ENCODE measurements at regions not wholly inside any gene's neighbourhood (a gene's known extent, or its start where the extent isn't known, plus 50 kb on each side); places are given as distances from the start of the nearest gene placed in this dataset.
A peak's percentile ranks its signal among the peaks of the same experiment; 100 is the strongest.
"Not testable (repeated sequence)": the region's sequence is repeated elsewhere in the genome, so short reads cannot be mapped to it uniquely, and the experiment has no call there.

GRCh38 chr20:26205350-26205749 is 508.7 kb upstream of the ZNF337 start:
- no peaks in the 10 kb centered on the region for H3K79me2 ChIP-seq (ENCODE audit: insufficient read depth, low read length)
- TF ChIP-seq CTCF (IDR thresholded peaks at IDR 0.05; ENCODE audit: insufficient read depth, low read depth, low read length) = no peak
- TF ChIP-seq EZH2 (IDR thresholded peaks at IDR 0.05; ENCODE audit: insufficient read depth, low read length) = no peak
- H3K4me3 ChIP-seq (ENCODE audit: insufficient read depth, low read depth, low read length) = no peak overlapping the region
- Mint-ChIP-seq H3K9me3 (ENCODE audit: unreplicated experiment) (peaks cover 11% of the 10 kb centered on the region), H3K27me3 (ENCODE audit: low read depth, unreplicated experiment) (peaks cover 13% of the 10 kb centered on the region), H3K27ac (ENCODE audit: unreplicated experiment) (no peak overlapping the region), H3K36me3 (ENCODE audit: low read depth, unreplicated experiment) (no peaks in the 10 kb centered on the region), H3K4me1 (ENCODE audit: low read depth, unreplicated experiment) (peaks cover 1% of the 10 kb centered on the region), H3K4me3 (ENCODE audit: unreplicated experiment) (no peak overlapping the region)
- no peak overlapping the region for H2AFZ ChIP-seq (ENCODE audit: low read depth, low read length)
- FAIRE-seq (no peak), DNase-seq (ENCODE audit: low read depth) (no peak)
- no peak overlapping the region for H3K4me2 ChIP-seq (ENCODE audit: low read length)
- H4K20me1 ChIP-seq (ENCODE audit: insufficient read depth, low read length) = no peaks in the 10 kb centered on the region
- H3K4me1 ChIP-seq (ENCODE audit: insufficient read depth, low read length) = no peaks in the 10 kb centered on the region
- no peaks in the 10 kb centered on the region for H3K36me3 ChIP-seq (ENCODE audit: insufficient read depth, low read length)
- no peak overlapping the region for H3K9ac ChIP-seq (ENCODE audit: low read length)
- H3K9me3 ChIP-seq (ENCODE audit: insufficient read depth, low read depth, low read length) = no peaks in the 10 kb centered on the region
- no peak overlapping the region for H3K27ac ChIP-seq (ENCODE audit: low read depth, low read length)
- peaks cover 16% of the 10 kb centered on the region for H3K27me3 ChIP-seq (ENCODE audit: insufficient read depth, low read length)

- not testable (repeated sequence) for H3K4me2 ChIP-seq (ENCODE audit: low read length); H3K27me3 Mint-ChIP-seq (ENCODE audit: low read depth, unreplicated experiment); H3K79me2 ChIP-seq (ENCODE audit: insufficient read depth, low read length); H3K4me1 Mint-ChIP-seq (ENCODE audit: low read depth, unreplicated experiment); H3K4me3 Mint-ChIP-seq (ENCODE audit: unreplicated experiment); H3K9me3 ChIP-seq (ENCODE audit: insufficient read depth, low read depth, low read length); H4K20me1 ChIP-seq (ENCODE audit: insufficient read depth, low read length); H3K9me3 Mint-ChIP-seq (ENCODE audit: unreplicated experiment); H3K36me3 ChIP-seq (ENCODE audit: insufficient read depth, low read length); H3K27ac ChIP-seq (ENCODE audit: low read depth, low read length); H3K9ac ChIP-seq (ENCODE audit: low read length); H3K36me3 Mint-ChIP-seq (ENCODE audit: low read depth, unreplicated experiment); H3K27me3 ChIP-seq (ENCODE audit: insufficient read depth, low read length); H3K4me3 ChIP-seq (ENCODE audit: insufficient read depth, low read depth, low read length); H3K4me1 ChIP-seq (ENCODE audit: insufficient read depth, low read length); DNase-seq (ENCODE audit: low read depth); H2AFZ ChIP-seq (ENCODE audit: low read depth, low read length); H3K27ac Mint-ChIP-seq (ENCODE audit: unreplicated experiment)
- FAIRE-seq = peak; percentile 49
Observed at GRCh38 chr20:26201026-26201425, 504.4 kb upstream of the ZNF337 start.

GRCh38 chr20:26187329-26187728 is 490.7 kb upstream of the ZNF337 start:
- not testable (repeated sequence) for H3K27me3 Mint-ChIP-seq (ENCODE audit: low read depth, unreplicated experiment); H3K4me3 Mint-ChIP-seq (ENCODE audit: unreplicated experiment)

GRCh38 chr20:26183720-26184119 is 487.1 kb upstream of the ZNF337 start:
- H3K27me3 Mint-ChIP-seq (ENCODE audit: low read depth, unreplicated experiment); H3K9ac ChIP-seq (ENCODE audit: low read length); H3K4me3 Mint-ChIP-seq (ENCODE audit: unreplicated experiment); H4K20me1 ChIP-seq (ENCODE audit: insufficient read depth, low read length); H3K4me2 ChIP-seq (ENCODE audit: low read length); H3K9me3 Mint-ChIP-seq (ENCODE audit: unreplicated experiment); H3K4me1 Mint-ChIP-seq (ENCODE audit: low read depth, unreplicated experiment); H3K79me2 ChIP-seq (ENCODE audit: insufficient read depth, low read length); H2AFZ ChIP-seq (ENCODE audit: low read depth, low read length); H3K27ac ChIP-seq (ENCODE audit: low read depth, low read length); DNase-seq (ENCODE audit: low read depth); H3K9me3 ChIP-seq (ENCODE audit: insufficient read depth, low read depth, low read length); H3K36me3 ChIP-seq (ENCODE audit: insufficient read depth, low read length); H3K36me3 Mint-ChIP-seq (ENCODE audit: low read depth, unreplicated experiment); FAIRE-seq; H3K27ac Mint-ChIP-seq (ENCODE audit: unreplicated experiment); H3K4me3 ChIP-seq (ENCODE audit: insufficient read depth, low read depth, low read length); H3K27me3 ChIP-seq (ENCODE audit: insufficient read depth, low read length); H3K4me1 ChIP-seq (ENCODE audit: insufficient read depth, low read length): not testable (repeated sequence)

More at GRCh38 chr20:26187329-26187728, 490.7 kb upstream of the ZNF337 start:
- H3K9ac ChIP-seq (ENCODE audit: low read length); H3K27ac Mint-ChIP-seq (ENCODE audit: unreplicated experiment); DNase-seq (ENCODE audit: low read depth); H3K9me3 Mint-ChIP-seq (ENCODE audit: unreplicated experiment); H3K4me1 ChIP-seq (ENCODE audit: insufficient read depth, low read length); H2AFZ ChIP-seq (ENCODE audit: low read depth, low read length); H3K79me2 ChIP-seq (ENCODE audit: insufficient read depth, low read length); H3K4me1 Mint-ChIP-seq (ENCODE audit: low read depth, unreplicated experiment); H3K4me3 ChIP-seq (ENCODE audit: insufficient read depth, low read depth, low read length); H4K20me1 ChIP-seq (ENCODE audit: insufficient read depth, low read length); H3K27me3 ChIP-seq (ENCODE audit: insufficient read depth, low read length); H3K9me3 ChIP-seq (ENCODE audit: insufficient read depth, low read depth, low read length); H3K27ac ChIP-seq (ENCODE audit: low read depth, low read length); H3K4me2 ChIP-seq (ENCODE audit: low read length); H3K36me3 ChIP-seq (ENCODE audit: insufficient read depth, low read length); H3K36me3 Mint-ChIP-seq (ENCODE audit: low read depth, unreplicated experiment); FAIRE-seq: not testable (repeated sequence)

GRCh38 chr20:26181364-26181763 is 484.7 kb upstream of the ZNF337 start:
- FAIRE-seq; H3K4me3 ChIP-seq (ENCODE audit: insufficient read depth, low read depth, low read length); H3K27ac Mint-ChIP-seq (ENCODE audit: unreplicated experiment); H4K20me1 ChIP-seq (ENCODE audit: insufficient read depth, low read length); H3K4me1 ChIP-seq (ENCODE audit: insufficient read depth, low read length); H3K9me3 Mint-ChIP-seq (ENCODE audit: unreplicated experiment); H3K27me3 ChIP-seq (ENCODE audit: insufficient read depth, low read length); H3K9ac ChIP-seq (ENCODE audit: low read length); H3K79me2 ChIP-seq (ENCODE audit: insufficient read depth, low read length); H2AFZ ChIP-seq (ENCODE audit: low read depth, low read length); H3K4me2 ChIP-seq (ENCODE audit: low read length); H3K27me3 Mint-ChIP-seq (ENCODE audit: low read depth, unreplicated experiment); H3K36me3 Mint-ChIP-seq (ENCODE audit: low read depth, unreplicated experiment); H3K27ac ChIP-seq (ENCODE audit: low read depth, low read length); H3K36me3 ChIP-seq (ENCODE audit: insufficient read depth, low read length); H3K9me3 ChIP-seq (ENCODE audit: insufficient read depth, low read depth, low read length); H3K4me3 Mint-ChIP-seq (ENCODE audit: unreplicated experiment); DNase-seq (ENCODE audit: low read depth); H3K4me1 Mint-ChIP-seq (ENCODE audit: low read depth, unreplicated experiment): not testable (repeated sequence)
